NB4 (cell line): ENCODE measurements at regions not wholly inside any gene's neighbourhood (a gene's known extent, or its start where the extent isn't known, plus 50 kb on each side); places are given as distances from the start of the nearest gene placed in this dataset.

Source experiments
- CTCF ChIP-seq: IDR thresholded peaks from one replicate; pipeline ENCODE4 v1.5.1; 2012; ENCODE audit warnings: low read depth, low read length
- MAX ChIP-seq: IDR thresholded peaks from 2 replicates; pipeline ENCODE4 v1.6.1; 2011; ENCODE audit warnings: low read depth, low read length
- POLR2A ChIP-seq: IDR thresholded peaks from 2 replicates; pipeline ENCODE4 v1.6.1; 2011; ENCODE audit warnings: mild to moderate bottlenecking; ENCODE audit not compliant: insufficient read length; ENCODE audit errors: extremely low read depth

GRCh38 chr16:80012586-80012985 lies 412.0 kb upstream of the MAF start:
- TF ChIP-seq CTCF (no peak), POLR2A (no peak), MAX (no peak)
